GM18505 (cell line): ENCODE measurements at regions not wholly inside any gene's neighbourhood (a gene's known extent, or its start where the extent isn't known, plus 50 kb on each side); places are given as distances from the start of the nearest gene placed in this dataset.
A peak's percentile ranks its signal among the peaks of the same experiment; 100 is the strongest.

Experiments
- ATAC-seq: cut with Tn5 transposase; IDR thresholded peaks from one replicate; pipeline ENCODE4 v1.9.1; 2021; ENCODE audit not compliant: unreplicated experiment
- POLR2A ChIP-seq: IDR thresholded peaks from 4 replicates; pipeline ENCODE4 v1.6.1; 2011; ENCODE audit warnings: borderline replicate concordance; ENCODE audit not compliant: insufficient read depth, insufficient read length; ENCODE audit errors: extremely low read depth

DNA sequence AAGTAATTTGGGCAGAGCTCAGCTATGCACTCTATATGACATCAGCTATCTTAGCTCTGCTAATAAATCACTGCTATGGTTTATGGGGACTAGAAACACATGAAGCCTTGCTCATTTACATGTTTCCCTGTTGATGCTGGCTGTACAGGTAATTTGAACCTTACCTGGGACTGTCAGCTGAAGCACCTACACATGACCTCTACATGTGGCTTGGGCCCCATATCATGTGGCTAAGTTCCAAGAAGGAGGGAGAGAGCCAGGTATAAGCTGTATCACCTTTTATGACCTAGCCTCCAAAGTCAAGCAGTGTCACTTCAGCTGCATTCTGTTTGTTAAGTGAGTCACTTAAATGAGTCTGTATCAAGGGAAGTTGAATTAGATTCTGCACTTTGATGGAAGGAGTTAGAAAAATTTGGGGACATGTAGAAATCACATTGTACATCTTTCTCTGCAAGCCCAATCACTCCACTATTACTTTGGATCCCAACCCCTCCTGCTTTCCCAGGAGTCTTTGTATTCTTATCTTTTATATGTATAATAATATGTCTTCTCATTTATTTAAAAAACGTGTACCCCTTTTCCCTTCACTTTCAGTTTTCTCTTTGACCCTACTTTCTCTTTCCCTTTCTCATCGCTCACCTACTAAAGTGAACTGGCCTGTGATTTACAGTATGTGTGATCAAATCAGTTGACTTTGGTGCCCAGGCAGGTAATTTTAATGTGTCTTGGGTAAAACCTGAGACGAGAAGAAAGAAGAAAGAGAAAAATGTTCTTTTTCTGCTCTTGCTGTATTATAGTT is 53.4 kb upstream of the PRKACB start:
- ATAC-seq = peak; percentile 64
- no peak for TF ChIP-seq POLR2A

DNA sequence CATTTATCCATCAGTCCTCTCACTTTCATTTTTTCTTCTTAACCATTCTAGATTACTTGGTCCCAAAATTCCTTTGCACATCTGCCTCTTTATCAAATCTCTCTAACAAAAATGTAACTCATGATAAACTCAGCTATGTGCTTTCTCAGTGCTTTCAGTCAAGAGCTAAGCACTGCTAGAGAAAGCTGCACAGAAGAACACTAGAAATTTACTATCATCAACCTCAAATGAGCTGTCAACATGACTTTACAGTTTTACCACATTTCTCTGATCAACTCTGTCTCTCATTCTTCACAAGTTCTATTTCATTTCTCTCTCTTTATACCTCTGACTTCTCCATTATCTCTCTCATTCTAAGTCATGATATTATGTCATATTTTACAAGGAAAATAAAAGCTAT is 54.2 kb upstream of the PRKACB start:
- TF ChIP-seq POLR2A = no peak
- no peak for ATAC-seq

DNA sequence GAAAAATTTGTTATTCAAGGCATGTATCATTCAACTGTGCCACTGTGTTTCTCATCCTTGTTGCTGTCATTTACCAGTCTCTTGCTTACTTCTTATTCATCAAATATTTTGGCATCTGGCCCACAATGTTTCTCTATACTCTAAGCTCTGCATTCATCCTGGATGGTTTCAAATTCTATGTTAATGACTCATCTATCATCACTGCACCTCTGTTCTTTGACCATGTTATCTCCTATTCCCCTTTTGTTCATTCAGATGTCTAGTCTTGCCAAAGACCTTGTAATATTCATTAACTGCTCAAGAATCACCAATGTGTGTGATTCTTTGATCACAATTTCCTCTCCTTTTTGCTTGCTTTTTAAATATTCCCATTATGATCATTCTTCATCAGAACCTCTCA is 54.6 kb upstream of the PRKACB start:
- peak; percentile 41 for ATAC-seq
- no peak for TF ChIP-seq POLR2A

DNA sequence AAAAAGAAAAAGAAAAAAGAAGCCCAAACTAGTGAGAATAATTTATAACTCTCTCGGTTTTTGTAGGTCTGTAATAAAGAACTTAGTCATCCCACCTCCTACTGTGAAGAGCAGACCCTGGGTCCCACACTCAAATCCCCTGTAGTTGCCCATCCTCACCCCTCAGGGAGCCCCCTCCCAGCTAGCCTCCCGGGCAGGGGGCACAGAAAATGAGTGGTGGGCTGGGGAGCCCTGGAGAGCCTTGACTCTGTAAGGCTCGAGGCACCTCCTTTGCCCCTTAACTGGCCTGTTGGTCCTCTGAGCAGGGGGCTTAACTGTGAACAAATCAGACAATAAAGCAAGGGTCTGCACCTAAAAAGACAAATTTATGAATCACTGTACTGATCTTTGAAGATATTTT is 57.5 kb upstream of the PRKACB start:
- TF ChIP-seq POLR2A = no peak
- ATAC-seq = no peak

DNA sequence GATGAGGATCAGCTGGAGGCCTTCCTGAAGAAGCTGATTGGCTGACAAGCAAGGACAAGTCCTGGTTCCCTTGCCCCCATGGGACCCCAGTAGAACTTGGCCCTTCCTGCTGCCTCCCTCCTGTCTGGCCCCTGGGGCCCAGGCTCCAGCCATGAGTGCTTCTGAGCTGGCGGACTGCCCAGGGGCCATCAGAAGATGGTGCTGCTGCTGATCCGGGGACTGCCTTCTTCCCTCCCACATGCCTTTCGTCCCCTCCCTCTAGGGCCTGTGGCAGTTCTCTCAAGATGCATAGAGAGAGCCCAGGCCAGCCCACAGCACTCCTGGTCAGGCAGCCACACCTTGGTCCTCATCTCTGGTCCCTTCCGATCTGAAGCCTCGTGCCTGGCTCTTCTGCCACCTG is 57.9 kb upstream of the PRKACB start:
- TF ChIP-seq POLR2A = no peak

DNA sequence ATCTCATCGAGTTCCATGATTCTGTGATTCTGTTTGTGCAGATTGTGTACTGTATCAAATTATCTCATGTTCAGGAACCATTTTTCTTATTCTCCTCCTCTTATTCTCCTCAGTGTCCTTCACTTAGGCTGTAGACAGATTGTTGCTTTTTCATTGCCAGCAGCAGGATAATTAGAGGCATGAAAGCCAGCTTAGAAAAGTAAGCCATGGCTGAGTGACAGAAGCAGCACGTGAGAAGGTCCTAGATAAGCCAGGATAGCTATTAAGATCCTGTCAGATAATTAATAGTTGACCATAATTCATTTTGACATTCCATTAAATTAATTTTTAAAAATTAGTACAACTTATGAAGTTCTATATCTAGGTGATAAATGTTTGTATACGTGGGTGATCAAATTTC is 60.8 kb upstream of the PRKACB start:
- no peak for TF ChIP-seq POLR2A
- ATAC-seq = no peak

More for the DNA sequence above, 57.9 kb upstream of the PRKACB start:
- no peak for ATAC-seq

DNA sequence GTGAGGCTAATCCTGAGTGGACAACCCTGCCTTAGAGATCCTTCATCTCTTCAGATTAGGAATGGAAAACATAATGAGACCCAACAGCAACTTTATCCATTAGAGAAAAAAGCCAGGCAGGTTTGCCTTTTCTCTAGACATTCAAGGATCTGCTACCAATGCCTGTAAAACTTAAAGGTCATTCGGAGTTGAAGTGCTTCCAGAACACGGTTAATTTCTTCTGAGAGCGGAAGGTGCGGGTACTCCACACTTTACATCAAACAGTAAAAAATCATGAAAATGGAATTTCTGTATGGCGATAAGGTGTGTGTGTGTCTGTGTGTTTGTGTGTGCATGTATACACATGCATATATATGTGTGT is 65.2 kb upstream of the PRKACB start:
- ATAC-seq = no peak
- TF ChIP-seq POLR2A = no peak

DNA sequence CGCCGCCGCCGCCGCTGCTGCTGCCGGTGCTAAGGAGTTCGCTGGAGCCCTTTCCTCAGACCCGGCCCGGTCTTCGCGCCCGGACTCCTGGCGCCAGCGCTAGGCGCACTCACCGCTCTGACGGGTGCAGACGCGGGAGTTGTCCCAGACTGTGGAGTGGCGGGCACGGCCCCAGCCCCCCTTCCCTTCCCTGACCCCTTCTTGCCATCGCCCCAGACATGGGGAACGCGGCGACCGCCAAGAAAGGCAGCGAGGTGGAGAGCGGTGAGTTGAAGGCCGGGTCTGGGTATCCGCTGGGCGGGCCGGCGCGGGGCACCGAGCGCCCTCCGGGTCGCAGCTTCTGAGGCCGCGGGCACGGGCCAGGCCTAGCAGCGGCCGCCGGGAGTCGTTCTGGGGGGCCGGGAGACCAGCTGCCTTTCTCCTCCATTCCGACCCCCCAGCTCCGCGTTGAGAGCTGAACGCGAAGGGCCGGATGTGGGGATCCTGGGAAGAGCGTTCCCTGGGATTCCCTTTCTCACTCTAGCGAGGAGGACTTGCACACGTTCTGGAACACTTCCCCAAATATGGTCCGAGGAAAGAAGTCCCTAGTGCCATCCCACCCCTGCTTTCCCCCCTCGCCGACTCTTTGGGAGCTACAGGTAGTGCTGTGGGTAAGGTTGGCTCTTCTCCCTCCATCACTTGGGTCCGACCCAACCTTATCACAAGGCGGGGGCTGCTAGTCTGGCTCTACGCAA is 65.8 kb upstream of the PRKACB start:
- TF ChIP-seq POLR2A = no peak

DNA sequence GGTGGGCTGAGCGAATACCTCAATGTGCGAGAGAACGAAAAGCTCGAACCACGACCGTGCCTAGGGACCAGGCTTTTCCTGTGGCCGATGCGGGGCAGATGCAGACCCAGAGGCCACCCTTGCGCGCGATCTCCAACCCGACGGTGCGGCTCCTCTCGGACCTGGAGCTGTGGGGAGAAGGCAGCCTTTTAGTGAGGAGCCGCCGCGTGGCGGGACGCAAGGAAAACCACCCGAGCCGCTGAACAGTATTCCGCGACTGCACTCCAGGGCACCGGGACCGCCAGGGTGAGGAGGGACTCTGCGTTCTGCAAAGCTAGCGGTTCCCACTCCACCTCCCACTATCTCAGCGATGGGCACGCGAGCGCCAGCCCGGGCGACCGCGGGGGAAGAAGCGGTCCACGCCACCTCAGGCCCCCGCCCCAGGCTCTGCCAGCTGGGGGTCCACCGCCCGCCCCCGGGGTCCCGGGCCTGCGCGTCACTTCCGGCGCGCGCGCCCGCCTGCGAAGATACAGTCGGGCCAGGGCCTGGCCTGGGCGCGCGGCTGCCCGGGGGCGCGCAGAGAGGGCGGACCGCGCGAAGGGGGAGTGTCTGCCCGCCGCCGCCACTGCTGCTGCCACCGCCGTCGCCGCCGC is 66.5 kb upstream of the PRKACB start:
- peak; percentile 64 for TF ChIP-seq POLR2A
- ATAC-seq = peak; percentile 94

More for the DNA sequence above, 65.8 kb upstream of the PRKACB start:
- ATAC-seq = peak; percentile 40

DNA sequence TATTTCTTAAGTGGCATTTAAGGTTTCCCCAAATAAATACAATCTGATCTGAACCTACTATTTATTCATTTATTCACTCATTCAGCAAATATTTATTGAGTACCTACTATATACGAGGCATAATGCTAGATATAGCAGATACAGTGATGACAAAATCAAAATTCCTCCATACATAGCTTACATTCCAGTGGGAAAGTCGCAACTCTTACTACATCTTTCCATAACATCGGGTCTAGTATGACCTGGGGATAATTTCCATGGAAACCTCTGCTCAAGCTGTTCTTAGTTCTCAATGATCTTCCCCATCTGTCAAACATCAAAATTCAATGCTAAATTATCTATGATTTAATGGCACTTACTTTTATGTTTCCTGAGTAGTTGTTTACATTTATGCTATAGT is 70.8 kb upstream of the PRKACB start:
- no peak for ATAC-seq
- no peak for TF ChIP-seq POLR2A

DNA sequence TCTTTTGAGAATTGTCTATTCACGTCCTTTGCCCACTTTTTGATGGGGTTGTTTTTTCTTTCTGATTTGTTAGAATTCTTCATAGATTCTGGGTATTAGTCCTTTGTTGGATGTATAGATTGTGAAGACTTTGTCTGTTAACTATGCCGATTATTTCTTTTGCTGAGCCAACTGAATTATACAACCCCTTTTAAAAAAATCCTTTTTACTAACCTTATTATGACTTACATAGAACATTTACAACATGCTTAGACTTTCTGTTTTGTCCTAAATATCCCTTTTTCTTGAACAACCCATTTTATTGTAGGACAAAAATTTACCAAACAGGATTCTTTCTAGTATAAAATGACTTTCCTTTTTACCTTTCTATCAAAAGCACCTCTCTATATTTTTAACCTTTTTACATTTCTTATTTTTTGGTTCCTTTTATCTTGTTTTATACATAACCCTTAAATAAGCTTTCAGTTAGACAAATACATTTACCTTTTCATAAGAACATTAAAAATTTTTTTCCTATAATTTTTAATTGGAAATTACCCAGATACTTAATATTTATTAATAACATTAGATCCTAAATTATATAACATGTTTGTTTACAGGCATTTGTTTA is 70.4 kb upstream of the TTLL7 start:
- no peak for ATAC-seq

DNA sequence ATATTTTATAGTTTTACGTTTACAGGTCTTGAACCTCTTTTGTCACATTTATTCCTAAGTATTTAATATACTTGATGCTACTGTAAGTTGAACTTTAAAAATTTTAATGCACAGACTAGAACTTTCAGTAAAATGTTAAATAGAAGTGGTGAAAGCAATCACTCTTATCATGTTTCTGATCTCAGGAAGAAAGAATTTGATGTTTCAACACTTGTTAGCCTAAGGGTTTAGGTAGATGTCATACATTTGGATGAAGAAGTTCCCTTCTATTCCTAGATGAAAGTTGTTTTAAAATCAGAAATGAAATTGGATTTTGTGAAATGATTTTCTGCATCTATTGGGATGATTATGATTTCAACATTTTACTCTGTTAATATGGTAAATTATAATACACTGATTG is 63.6 kb upstream of the TTLL7 start:
- TF ChIP-seq POLR2A = no peak
- ATAC-seq = no peak

More for the DNA sequence above, 70.4 kb upstream of the TTLL7 start:
- no peak for TF ChIP-seq POLR2A

DNA sequence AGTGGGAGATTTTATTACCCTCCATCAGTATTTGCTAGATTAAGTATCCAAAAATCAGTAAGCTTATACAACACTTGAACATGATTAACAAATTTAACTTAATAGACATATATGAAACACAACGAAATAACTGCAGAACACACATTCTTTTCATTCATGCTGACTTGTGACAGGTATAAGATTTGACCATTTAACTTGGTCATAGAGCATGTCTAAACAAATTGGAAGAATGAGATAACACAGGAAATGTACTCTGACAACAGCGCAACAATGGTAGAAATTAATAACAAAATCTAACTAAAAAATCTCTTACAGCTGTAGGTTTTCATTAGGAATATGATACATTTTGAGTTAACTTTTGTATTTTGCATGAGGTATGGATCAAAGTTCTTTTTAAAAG is 62.4 kb upstream of the TTLL7 start:
- ATAC-seq = no peak

DNA sequence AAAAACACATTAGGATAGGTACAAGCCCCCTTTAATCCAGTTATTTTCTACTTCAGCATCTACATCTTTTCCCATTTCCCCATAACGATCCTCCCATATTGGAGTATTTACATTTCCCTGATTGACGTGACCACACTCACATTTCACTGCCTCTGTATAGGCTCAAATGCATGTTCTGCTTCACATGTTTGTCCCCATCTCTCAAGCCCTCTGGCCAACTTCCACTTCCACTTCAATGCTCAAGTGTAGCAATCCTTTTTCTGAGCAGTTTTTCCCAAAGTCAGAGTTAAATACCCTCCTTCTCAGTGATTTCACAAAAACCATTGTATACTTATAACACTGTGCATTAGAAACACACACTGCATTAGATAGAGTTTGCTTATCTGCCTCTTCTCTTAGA is 61.8 kb upstream of the TTLL7 start:
- TF ChIP-seq POLR2A = no peak
- no peak for ATAC-seq

More for the DNA sequence above, 62.4 kb upstream of the TTLL7 start:
- no peak for TF ChIP-seq POLR2A

DNA sequence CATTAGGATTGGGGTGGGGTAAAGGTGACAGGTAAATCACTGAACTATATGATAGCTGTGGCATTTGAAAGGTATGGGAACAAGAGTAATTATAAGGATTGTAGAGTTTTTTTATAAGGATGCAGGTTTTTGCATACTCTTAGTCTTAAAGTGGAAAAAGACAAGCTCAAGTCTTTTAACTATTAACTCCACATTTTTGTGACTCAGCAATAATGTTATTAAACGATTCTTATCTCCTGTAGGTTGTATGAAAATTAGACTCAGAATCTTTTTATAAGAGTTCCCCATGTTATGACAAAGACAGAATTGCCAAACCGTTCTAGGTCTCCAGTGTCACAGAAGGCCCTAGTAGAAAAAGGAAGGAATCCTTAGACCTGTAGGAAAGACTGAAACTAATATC is 49.9 kb upstream of the TTLL7 start:
- no peak for ATAC-seq
- no peak for TF ChIP-seq POLR2A
